GM12892 (cell line): ENCODE measurements at regions not wholly inside any gene's neighbourhood (a gene's known extent, or its start where the extent isn't known, plus 50 kb on each side); places are given as distances from the start of the nearest gene placed in this dataset.

Experiments
- DNase-seq: peaks from one replicate; pipeline ENCODE4 v3.0.0; 2011; ENCODE audit not compliant: insufficient read length
- FAIRE-seq: peaks from 2 replicates; lab custom pipeline; 2011; peaks lifted over from hg19 to GRCh38; lab: Jason Lieb, UNC
- POLR2A ChIP-seq: IDR thresholded peaks from 2 replicates; pipeline ENCODE4 v1.6.1; 2011; ENCODE audit warnings: low read depth, low read length, control low read depth
- POLR2AphosphoS5 ChIP-seq: IDR thresholded peaks from 2 replicates; pipeline ENCODE4 v1.6.1; 2011; ENCODE audit warnings: low read depth, low read length, control low read depth
- TAF1 ChIP-seq: IDR thresholded peaks from 2 replicates; pipeline ENCODE4 v1.6.1; 2011; ENCODE audit warnings: low read depth, mild to moderate bottlenecking, control low read depth, low read length, borderline replicate concordance

DNA sequence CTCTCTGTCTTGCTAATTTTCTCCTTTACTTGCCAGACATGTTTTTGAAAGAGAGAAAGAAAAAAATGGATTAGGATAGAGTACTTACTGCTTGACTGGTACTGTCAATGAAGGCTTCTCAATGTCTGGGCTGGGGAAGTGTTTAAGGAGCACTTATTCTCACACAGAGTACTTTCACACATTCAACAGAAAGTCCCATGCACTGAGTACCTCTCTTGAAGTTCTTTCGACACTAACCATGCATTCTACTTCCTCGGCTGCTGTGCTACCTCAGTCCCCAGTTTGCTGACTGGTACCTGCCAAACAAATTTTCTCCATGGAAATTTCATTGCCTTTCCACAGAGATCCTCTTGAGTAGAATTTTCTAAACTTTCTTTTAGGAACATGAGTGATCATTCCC, 281.9 kb downstream of the RBM26 start:
- TF ChIP-seq POLR2AphosphoS5 (no peak), TAF1 (no peak), POLR2A (no peak)
- FAIRE-seq, result no peak
- DNase-seq, result no peak

- FAIRE-seq (no peak), DNase-seq (no peak)
- no peak for TF ChIP-seq TAF1
- no peak for TF ChIP-seq POLR2A
- TF ChIP-seq POLR2AphosphoS5, result no peak
Measured at GRCh38 chr13:79121286-79121685, 284.8 kb downstream of the RBM26 start.

- FAIRE-seq (no peak), DNase-seq (no peak)
- TF ChIP-seq POLR2A (no peak), TAF1 (no peak), POLR2AphosphoS5 (no peak)
Measured at GRCh38 chr13:79119578-79120107, 286.4 kb downstream of the RBM26 start.

GRCh38 chr13:79112016-79112415, 294.0 kb downstream of the RBM26 start:
- TF ChIP-seq TAF1 (no peak), POLR2AphosphoS5 (no peak), POLR2A (no peak)
- DNase-seq, result no peak
- no peak for FAIRE-seq

DNA sequence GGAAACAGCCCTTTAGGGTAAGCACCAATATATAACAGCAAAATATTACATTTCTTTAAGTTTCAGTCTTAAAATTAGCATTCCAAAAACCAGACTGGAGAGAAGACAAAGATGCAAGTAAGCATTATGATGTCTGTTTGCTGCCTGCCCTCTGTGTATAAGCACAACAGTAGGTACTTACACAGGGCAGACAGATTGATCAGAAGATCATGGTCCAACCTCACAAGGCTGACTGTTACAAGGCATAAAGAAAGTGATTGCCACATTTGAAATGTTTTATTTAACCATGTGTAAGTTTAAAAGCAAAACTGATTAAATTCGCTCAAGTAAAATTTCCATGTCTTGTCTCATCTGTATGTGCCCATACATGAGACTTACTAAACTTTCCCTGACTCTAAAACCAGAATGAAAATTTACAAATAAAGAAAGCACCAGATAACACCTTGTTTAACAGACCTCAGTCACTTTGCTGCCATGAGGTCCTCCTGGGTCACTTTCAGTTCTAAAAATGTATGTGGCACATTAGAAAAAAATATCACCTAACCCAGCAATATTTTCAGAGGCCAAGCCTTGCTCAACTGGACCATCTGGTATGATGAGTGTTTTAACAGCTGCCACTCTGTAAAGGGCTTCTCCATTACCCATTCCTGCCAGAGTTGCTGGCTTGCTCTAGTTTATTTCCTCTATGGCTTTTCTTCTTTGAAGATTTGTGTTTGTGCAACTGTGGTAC, 297.0 kb downstream of the RBM26 start:
- FAIRE-seq, result peak; percentile 74
- DNase-seq, result no peak
- TF ChIP-seq POLR2A (no peak), TAF1 (no peak), POLR2AphosphoS5 (no peak)

GRCh38 chr13:79098596-79098995, 307.5 kb downstream of the RBM26 start:
- no peak for FAIRE-seq
- TF ChIP-seq POLR2A, result no peak

GRCh38 chr13:79097201-79097600, 308.9 kb downstream of the RBM26 start:
- TF ChIP-seq TAF1, result no peak
- TF ChIP-seq POLR2A, result no peak
- no peak for TF ChIP-seq POLR2AphosphoS5
- FAIRE-seq (no peak), DNase-seq (no peak)

More at GRCh38 chr13:79098596-79098995, 307.5 kb downstream of the RBM26 start:
- DNase-seq, result no peak

GRCh38 chr13:79096099-79096498, 310.0 kb downstream of the RBM26 start:
- no peak for DNase-seq
- no peak for FAIRE-seq
- TF ChIP-seq POLR2A (no peak), POLR2AphosphoS5 (no peak), TAF1 (no peak)

- DNase-seq, result no peak
- no peak for FAIRE-seq
- TF ChIP-seq TAF1, result no peak
- TF ChIP-seq POLR2AphosphoS5, result no peak
- TF ChIP-seq POLR2A, result no peak
Measured at GRCh38 chr13:79090552-79091124, 315.4 kb downstream of the RBM26 start.

GRCh38 chr13:79084802-79085424, 321.1 kb downstream of the RBM26 start:
- TF ChIP-seq TAF1, result no peak
- TF ChIP-seq POLR2AphosphoS5, result no peak
- no peak for TF ChIP-seq POLR2A
- DNase-seq (no peak), FAIRE-seq (no peak)

DNA sequence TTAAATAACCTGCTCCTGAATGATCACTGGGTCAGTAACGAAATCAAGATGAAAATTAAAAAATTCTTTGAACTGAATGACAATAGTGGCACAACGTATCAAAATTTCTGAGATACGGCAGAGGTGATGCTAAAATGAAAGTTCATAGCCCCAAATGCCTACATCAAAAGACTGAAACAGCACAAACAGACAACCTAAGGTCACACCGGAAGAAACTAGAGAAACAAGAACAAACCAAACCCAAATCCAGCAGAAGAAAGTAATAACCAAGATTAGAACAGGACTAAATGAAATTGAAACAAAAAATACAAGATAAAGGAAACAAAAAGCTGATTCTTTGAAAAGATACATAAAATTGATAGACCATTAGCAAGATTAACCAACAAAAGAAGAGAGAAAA, 324.1 kb downstream of the RBM26 start:
- TF ChIP-seq POLR2AphosphoS5 (no peak), TAF1 (no peak), POLR2A (no peak)
- DNase-seq, result no peak
- FAIRE-seq, result no peak

DNA sequence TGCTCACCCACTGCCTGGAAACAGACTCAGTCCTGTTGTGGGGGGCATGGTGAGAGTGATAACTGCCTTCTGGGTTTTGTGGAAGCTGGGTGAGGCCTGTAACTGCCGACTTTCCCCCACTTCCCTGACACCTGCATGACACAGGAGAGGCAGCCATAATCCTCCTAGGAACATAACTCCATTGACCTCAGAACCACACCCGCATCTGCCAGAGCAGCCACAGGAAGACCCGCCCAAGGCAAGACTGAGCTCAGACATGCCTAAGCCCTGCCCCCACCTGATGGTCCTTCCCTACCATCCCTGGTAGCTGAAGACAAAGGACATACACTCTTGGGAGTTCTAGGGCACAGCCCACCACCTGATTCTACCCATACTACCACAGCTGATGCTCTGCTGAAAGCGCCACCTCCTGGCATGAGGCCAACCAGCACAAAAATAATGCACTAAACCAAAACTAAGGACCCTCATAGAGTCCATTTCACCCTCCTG, 326.7 kb downstream of the RBM26 start:
- FAIRE-seq, result no peak
- no peak for DNase-seq
- TF ChIP-seq POLR2AphosphoS5 (no peak), TAF1 (no peak), POLR2A (no peak)
